DND-41 (cell line): ENCODE measurements at regions not wholly inside any gene's neighbourhood (a gene's known extent, or its start where the extent isn't known, plus 50 kb on each side); places are given as distances from the start of the nearest gene placed in this dataset.

Experiments
- CTCF ChIP-seq: IDR thresholded peaks from 2 replicates; pipeline ENCODE4 v1.5.1; 2012; ENCODE audit warnings: borderline replicate concordance, low read length, moderate library complexity, mild to moderate bottlenecking; ENCODE audit not compliant: poor library complexity, severe bottlenecking; ENCODE audit errors: extremely low read depth
- EZH2 ChIP-seq: IDR thresholded peaks from 3 replicates; pipeline ENCODE4 v1.6.1; 2012; ENCODE audit warnings: borderline replicate concordance, low read depth, mild to moderate bottlenecking, moderate library complexity, low read length, inconsistent platforms; ENCODE audit not compliant: severe bottlenecking

GRCh38 chr10:130545122-130545521 lies 408.9 kb downstream of the GLRX3 start:
- no peak for TF ChIP-seq CTCF
- no peak for TF ChIP-seq EZH2
